IMR-90 (cell line): ENCODE measurements at regions not wholly inside any gene's neighbourhood (a gene's known extent, or its start where the extent isn't known, plus 50 kb on each side); places are given as distances from the start of the nearest gene placed in this dataset.

Experiments
- ATAC-seq: fragments of 200-7000 bp; cut with Tn5 transposase; 2 replicates; pipeline ENCODE4 v1.9.1; 2020; ENCODE audit warnings: low read depth, mild to moderate bottlenecking, moderate library complexity
- BruUV-seq: library from RNA; stranded (reverse); fragments of 400-500 nt; replicated peaks from 2 replicates; lab custom pipeline; 2021; lab: Mats Ljungman, UMichigan
- CTCF ChIA-PET: fragments of 300-600 bp; formaldehyde crosslinking; extraction: SDS; loops from one replicate; lab custom pipeline; 2021; ENCODE audit warnings: antibody characterized with exemption; lab: Yijun Ruan, JAX
- POLR2A ChIA-PET: fragments of 300-600 bp; sonication (Branson Sonifier 250); formaldehyde crosslinking; loops from one replicate; lab custom pipeline; 2022; ENCODE audit warnings: antibody characterized with exemption; ENCODE audit not compliant: unreplicated experiment; lab: Charles Lee
- DNase-seq: peaks from one replicate; pipeline ENCODE4 v3.0.0; 2013
- H2AFZ ChIP-seq: replicated peaks from 2 replicates; pipeline ENCODE3; 2013; ENCODE audit warnings: low read length, mild to moderate bottlenecking; ENCODE audit not compliant: poor library complexity
- H2AK5ac ChIP-seq: 2 replicates; pipeline ENCODE4 v1.6.1; 2013; ENCODE audit warnings: low read depth, low read length, inconsistent platforms
- H2AK9ac ChIP-seq: replicated peaks from 2 replicates; pipeline ENCODE3; 2013; ENCODE audit warnings: mild to moderate bottlenecking, low read depth, low read length, moderate library complexity; ENCODE audit not compliant: poor library complexity
- H2BK120ac ChIP-seq: 2 replicates; pipeline ENCODE4 v1.6.1; 2013; ENCODE audit warnings: low read depth, low read length, inconsistent platforms
- H2BK15ac ChIP-seq: 3 replicates; pipeline ENCODE4 v1.6.1; 2013; ENCODE audit warnings: low read depth, low read length, inconsistent platforms
- H2BK20ac ChIP-seq: 2 replicates; pipeline ENCODE4 v1.6.1; 2013; ENCODE audit warnings: low read depth, mild to moderate bottlenecking, inconsistent platforms, low read length, moderate library complexity
- H2BK5ac ChIP-seq: 2 replicates; pipeline ENCODE4 v1.6.1; 2013; ENCODE audit warnings: mild to moderate bottlenecking, low read depth, low read length, inconsistent platforms; ENCODE audit not compliant: poor library complexity, severe bottlenecking
- H3K14ac ChIP-seq: replicated peaks from 2 replicates; pipeline ENCODE4 v1.6.1; 2013; ENCODE audit warnings: low read depth, low read length, inconsistent platforms
- H3K18ac ChIP-seq: 2 replicates; pipeline ENCODE4 v1.6.1; 2013; ENCODE audit warnings: low read depth, low read length, control low read depth
- H3K23ac ChIP-seq: 2 replicates; pipeline ENCODE4 v1.6.1; 2013; ENCODE audit warnings: low read depth, low read length, inconsistent platforms
- H3K27ac ChIP-seq: 2 replicates; pipeline ENCODE4 v1.5.1; 2013; ENCODE audit warnings: mild to moderate bottlenecking, control low read depth, low read length; ENCODE audit not compliant: insufficient read depth
- H3K27me3 ChIP-seq: 2 replicates; pipeline ENCODE4 v1.6.1; 2013; ENCODE audit warnings: low read length; ENCODE audit not compliant: control insufficient read depth, insufficient read depth
- H3K36me3 ChIP-seq: 2 replicates; pipeline ENCODE4 v1.6.1; 2013; ENCODE audit warnings: low read length, mixed read lengths; ENCODE audit not compliant: control insufficient read depth, insufficient read depth
- H3K4ac ChIP-seq: 2 replicates; pipeline ENCODE4 v1.6.1; 2013; ENCODE audit warnings: low read depth, low read length, inconsistent platforms
- H3K4me1 ChIP-seq: 2 replicates; pipeline ENCODE4 v1.6.1; 2013; ENCODE audit warnings: low read length, mixed read lengths; ENCODE audit not compliant: control insufficient read depth, insufficient read depth
- H3K4me2 ChIP-seq: 2 replicates; pipeline ENCODE4 v1.6.1; 2013; ENCODE audit warnings: low read depth, mild to moderate bottlenecking, control low read depth, low read length, moderate library complexity
- H3K4me3 ChIP-seq: 2 replicates; pipeline ENCODE4 v1.5.1; 2013; ENCODE audit warnings: low read depth, mild to moderate bottlenecking, control low read depth, low read length, moderate library complexity; ENCODE audit not compliant: insufficient read depth
- H3K56ac ChIP-seq: 2 replicates; pipeline ENCODE4 v1.6.1; 2013; ENCODE audit warnings: low read length, inconsistent platforms; ENCODE audit not compliant: insufficient read depth; ENCODE audit errors: extremely low read depth
- H3K79me1 ChIP-seq, 2 experiments: 2 replicates each; pipeline ENCODE4 v1.6.1; 2013; ENCODE audit warnings: low read length in 2 of 2, inconsistent platforms in 1 of 2, low read depth in 1 of 2
- H3K9ac ChIP-seq: 2 replicates; pipeline ENCODE4 v1.6.1; 2013; ENCODE audit warnings: low read depth, low read length, control low read depth
- H3K9me1 ChIP-seq: 2 replicates; pipeline ENCODE4 v1.6.1; 2013; ENCODE audit warnings: low read length, inconsistent platforms; ENCODE audit not compliant: insufficient read depth
- H3K9me3 ChIP-seq: 2 replicates; pipeline ENCODE4 v1.6.1; 2013; ENCODE audit warnings: low read length; ENCODE audit not compliant: control insufficient read depth, insufficient read depth
- H4K20me1 ChIP-seq: 2 replicates; pipeline ENCODE4 v1.6.1; 2013; ENCODE audit warnings: low read length, inconsistent platforms; ENCODE audit not compliant: insufficient read depth
- H4K5ac ChIP-seq: 2 replicates; pipeline ENCODE4 v1.6.1; 2013; ENCODE audit warnings: mild to moderate bottlenecking, low read depth, low read length, control low read depth
- H4K8ac ChIP-seq, 2 experiments: 2 replicates each; pipeline ENCODE4 v1.6.1; 2013; ENCODE audit warnings: low read depth in 2 of 2, low read length in 2 of 2, control low read depth in 1 of 2, inconsistent platforms in 1 of 2
- H4K91ac ChIP-seq: 2 replicates; pipeline ENCODE4 v1.6.1; 2013; ENCODE audit warnings: low read depth, low read length, inconsistent platforms; ENCODE audit not compliant: insufficient read depth
- BHLHE40 ChIP-seq: fragments of 150-350 bp; IDR thresholded peaks from 2 replicates; pipeline ENCODE4 v1.6.1; 2016; ENCODE audit warnings: mild to moderate bottlenecking, low read depth, low read length
- CHD1 ChIP-seq: IDR thresholded peaks from 2 replicates; pipeline ENCODE4 v1.6.1; 2012; ENCODE audit warnings: low read depth, low read length, improper control_type of control experiment
- MAZ ChIP-seq: IDR thresholded peaks from 2 replicates; pipeline ENCODE4 v1.6.1; 2012; ENCODE audit warnings: low read depth, mild to moderate bottlenecking, low read length, improper control_type of control experiment, moderate library complexity, borderline replicate concordance
- MXI1 ChIP-seq: IDR thresholded peaks from 2 replicates; pipeline ENCODE4 v1.6.1; 2012; ENCODE audit warnings: low read depth, mild to moderate bottlenecking, low read length, moderate library complexity, borderline replicate concordance
- NFE2L2 ChIP-seq: fragments of 150-350 bp; IDR thresholded peaks from 2 replicates; pipeline ENCODE4 v1.6.1; 2016; ENCODE audit warnings: low read depth, mild to moderate bottlenecking, low read length
- POLR2A ChIP-seq: IDR thresholded peaks from 2 replicates; pipeline ENCODE4 v1.6.1; 2012; ENCODE audit warnings: mild to moderate bottlenecking, low read depth, low read length
- RAD21 ChIP-seq: IDR thresholded peaks from 2 replicates; pipeline ENCODE4 v1.6.1; 2012; ENCODE audit warnings: low read length, improper control_type of control experiment
- RCOR1 ChIP-seq: IDR thresholded peaks from 2 replicates; pipeline ENCODE4 v1.6.1; 2012; ENCODE audit warnings: mild to moderate bottlenecking, low read length, improper control_type of control experiment; ENCODE audit not compliant: insufficient replicate concordance
- SMC3 ChIP-seq: fragments of 150-350 bp; IDR thresholded peaks from 2 replicates; pipeline ENCODE4 v1.6.1; 2016; ENCODE audit warnings: low read depth, mild to moderate bottlenecking, antibody characterized with exemption, low read length, moderate library complexity
- WGBS, 2 experiments: methylation state at CpG; one replicate each; pipeline versions ENCODE4 v1.1.5 to v1.1.7; 2013; ENCODE audit warnings: missing lambda C conversion rate in 2 of 2; ENCODE audit not compliant: insufficient read length in 1 of 2; ENCODE audit errors: extremely low coverage in 2 of 2; 5-methylcytosine and 5-hydroxymethylcytosine counted together
- dilution Hi-C: fragments of 300-500 bp; cut with HindIII; formaldehyde crosslinking; loops from one replicate; pipeline ENCODE4 v1.14.3; 2018; ENCODE audit warnings: low sequenced_read_pairs; ENCODE audit not compliant: unreplicated experiment
- in situ Hi-C: fragments of 300-500 bp; cut with MboI; formaldehyde crosslinking; loops from 3 replicates; pipeline ENCODE4 v1.14.3; 2019; ENCODE audit warnings: low sequenced_read_pairs, inconsistent platforms, mixed read lengths
- intact Hi-C: fragments of 100-400 bp; cut with micrococcal nuclease; formaldehyde crosslinking; loops from 2 replicates; pipeline ENCODE4 v1.10.0; 2022
- TF ChIP-seq, protein P1 (sequence below): conservative IDR thresholded peaks from 2 replicates; pipeline ENCODE4 v1.5.1; 2012; ENCODE audit warnings: mild to moderate bottlenecking, low read depth, low read length, improper control_type of control experiment
- TF ChIP-seq, protein P2 (sequence below): fragments of 150-350 bp; IDR thresholded peaks from 2 replicates; pipeline ENCODE4 v1.6.1; 2016; ENCODE audit warnings: low read depth, mild to moderate bottlenecking, low read length, moderate library complexity, borderline replicate concordance
- TF ChIP-seq, protein P3 (sequence below): fragments of 150-350 bp; IDR thresholded peaks from 2 replicates; pipeline ENCODE4 v1.6.1; 2017; ENCODE audit warnings: mild to moderate bottlenecking, antibody characterized with exemption, low read length, low read depth

DNA sequence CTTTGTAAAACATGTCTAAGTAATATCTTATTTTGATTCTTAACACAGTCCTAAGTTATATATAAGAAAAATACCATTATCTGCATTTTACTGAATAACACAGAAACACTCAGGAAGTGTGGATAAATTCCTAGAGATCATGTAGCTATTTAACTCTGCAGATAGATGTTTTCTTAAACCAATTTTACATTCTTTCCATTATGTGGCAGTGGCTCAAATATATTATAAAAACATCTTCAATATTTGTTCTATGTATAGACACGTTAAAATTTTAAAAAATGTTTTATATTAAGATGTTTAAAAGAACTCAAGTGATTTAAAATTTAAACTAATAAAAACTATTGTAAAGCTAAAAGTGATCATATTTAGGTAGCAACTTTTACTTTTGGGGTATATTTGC is 683.8 kb downstream of the DIPK2A start:
- H2AFZ ChIP-seq = no peak overlapping the region
- H3K9ac ChIP-seq = no peak overlapping the region
- no peak overlapping the region for H4K5ac ChIP-seq
- DNase-seq (no peak), ATAC-seq (no peak)
- H3K18ac ChIP-seq = no peak overlapping the region
- H3K79me1 ChIP-seq = no peaks in the 10 kb centered on the region
- no peaks in the 10 kb centered on the region for H3K27me3 ChIP-seq
- no peak overlapping the region for H3K14ac ChIP-seq
- WGBS, 2 experiments = no CpG with 5 or more reads among the region's 1 CpG
- no peak overlapping the region for H2AK9ac ChIP-seq
- no peak overlapping the region for H3K4ac ChIP-seq
- no peaks in the 10 kb centered on the region for H3K9me1 ChIP-seq
- H2BK5ac ChIP-seq = no peak overlapping the region
- H3K4me3 ChIP-seq = no peak overlapping the region
- no peaks in the 10 kb centered on the region for H3K4me1 ChIP-seq
- BruUV-seq = no TSS peak
- no peak overlapping the region for H3K23ac ChIP-seq
- H2BK20ac ChIP-seq = no peak overlapping the region
- no peak overlapping the region for H4K8ac ChIP-seq
- H2AK5ac ChIP-seq = no peak overlapping the region
- dilution Hi-C loops (no loop called here), intact Hi-C loops (no loop called here), in situ Hi-C loops (no loop called here)
- H3K36me3 ChIP-seq = no peaks in the 10 kb centered on the region
- no peak overlapping the region for H3K27ac ChIP-seq
- H3K56ac ChIP-seq = no peak overlapping the region
- CTCF ChIA-PET = no interaction called here
- no peaks in the 10 kb centered on the region for H3K9me3 ChIP-seq
- POLR2A ChIA-PET = no interaction called here
- no peak overlapping the region for H4K91ac ChIP-seq
- no peak overlapping the region for H2BK15ac ChIP-seq
- H4K20me1 ChIP-seq = no peaks in the 10 kb centered on the region
- H2BK120ac ChIP-seq = no peak overlapping the region
- no peak overlapping the region for H3K4me2 ChIP-seq
- no peak for TF ChIP-seq RAD21
- TF ChIP-seq RCOR1 = no peak
- TF ChIP-seq MAZ = no peak
- TF ChIP-seq, protein P1, sequence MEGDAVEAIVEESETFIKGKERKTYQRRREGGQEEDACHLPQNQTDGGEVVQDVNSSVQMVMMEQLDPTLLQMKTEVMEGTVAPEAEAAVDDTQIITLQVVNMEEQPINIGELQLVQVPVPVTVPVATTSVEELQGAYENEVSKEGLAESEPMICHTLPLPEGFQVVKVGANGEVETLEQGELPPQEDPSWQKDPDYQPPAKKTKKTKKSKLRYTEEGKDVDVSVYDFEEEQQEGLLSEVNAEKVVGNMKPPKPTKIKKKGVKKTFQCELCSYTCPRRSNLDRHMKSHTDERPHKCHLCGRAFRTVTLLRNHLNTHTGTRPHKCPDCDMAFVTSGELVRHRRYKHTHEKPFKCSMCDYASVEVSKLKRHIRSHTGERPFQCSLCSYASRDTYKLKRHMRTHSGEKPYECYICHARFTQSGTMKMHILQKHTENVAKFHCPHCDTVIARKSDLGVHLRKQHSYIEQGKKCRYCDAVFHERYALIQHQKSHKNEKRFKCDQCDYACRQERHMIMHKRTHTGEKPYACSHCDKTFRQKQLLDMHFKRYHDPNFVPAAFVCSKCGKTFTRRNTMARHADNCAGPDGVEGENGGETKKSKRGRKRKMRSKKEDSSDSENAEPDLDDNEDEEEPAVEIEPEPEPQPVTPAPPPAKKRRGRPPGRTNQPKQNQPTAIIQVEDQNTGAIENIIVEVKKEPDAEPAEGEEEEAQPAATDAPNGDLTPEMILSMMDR = no peak
- TF ChIP-seq, protein P2, sequence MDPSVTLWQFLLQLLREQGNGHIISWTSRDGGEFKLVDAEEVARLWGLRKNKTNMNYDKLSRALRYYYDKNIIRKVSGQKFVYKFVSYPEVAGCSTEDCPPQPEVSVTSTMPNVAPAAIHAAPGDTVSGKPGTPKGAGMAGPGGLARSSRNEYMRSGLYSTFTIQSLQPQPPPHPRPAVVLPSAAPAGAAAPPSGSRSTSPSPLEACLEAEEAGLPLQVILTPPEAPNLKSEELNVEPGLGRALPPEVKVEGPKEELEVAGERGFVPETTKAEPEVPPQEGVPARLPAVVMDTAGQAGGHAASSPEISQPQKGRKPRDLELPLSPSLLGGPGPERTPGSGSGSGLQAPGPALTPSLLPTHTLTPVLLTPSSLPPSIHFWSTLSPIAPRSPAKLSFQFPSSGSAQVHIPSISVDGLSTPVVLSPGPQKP = no peak
- no peak for TF ChIP-seq POLR2A
- TF ChIP-seq NFE2L2 = no peak
- TF ChIP-seq CHD1 = no peak
- TF ChIP-seq MXI1 = no peak
- TF ChIP-seq BHLHE40 = no peak
- no peak for TF ChIP-seq SMC3
- TF ChIP-seq, protein P3, sequence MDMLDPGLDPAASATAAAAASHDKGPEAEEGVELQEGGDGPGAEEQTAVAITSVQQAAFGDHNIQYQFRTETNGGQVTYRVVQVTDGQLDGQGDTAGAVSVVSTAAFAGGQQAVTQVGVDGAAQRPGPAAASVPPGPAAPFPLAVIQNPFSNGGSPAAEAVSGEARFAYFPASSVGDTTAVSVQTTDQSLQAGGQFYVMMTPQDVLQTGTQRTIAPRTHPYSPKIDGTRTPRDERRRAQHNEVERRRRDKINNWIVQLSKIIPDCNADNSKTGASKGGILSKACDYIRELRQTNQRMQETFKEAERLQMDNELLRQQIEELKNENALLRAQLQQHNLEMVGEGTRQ = no peak
